ENCODE measurements at regions not wholly inside any gene's neighbourhood (a gene's known extent, or its start where the extent isn't known, plus 50 kb on each side); places are given as distances from the start of the nearest gene placed in this dataset.

DNA sequence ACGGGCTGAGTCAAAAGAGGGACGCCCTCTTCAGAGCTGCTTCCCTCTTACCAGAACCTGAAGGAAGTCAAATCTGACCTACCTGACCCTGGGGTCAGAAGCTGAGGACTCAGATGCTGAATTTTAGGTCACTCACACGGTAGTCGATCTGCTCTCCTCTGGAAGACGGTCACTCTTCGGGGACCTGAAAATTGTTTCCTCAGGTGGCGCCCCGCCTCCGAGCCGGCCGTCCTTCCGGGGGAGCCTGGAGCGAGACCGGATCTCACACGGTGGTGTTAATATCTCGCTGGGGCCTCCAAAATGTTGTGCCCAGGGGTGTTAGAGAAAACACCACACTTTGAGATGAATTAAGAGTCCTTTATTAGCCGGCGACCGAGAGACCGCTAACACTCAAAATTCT, 737.2 kb downstream of the SI start:
- H3K4ac ChIP-seq (ENCODE audit: low read depth, low read length) = peak overlapping the region; percentile 92
- WGBS (ENCODE audit: extremely low coverage, insufficient coverage, low lambda C conversion rate) = no CpG with 5 or more reads among the region's 20 CpGs
- H3K4me2 ChIP-seq (ENCODE audit: low read length) = no peak overlapping the region
- H3K36me3 ChIP-seq (ENCODE audit: control insufficient read depth, insufficient read depth, low read length) = no peaks in the 10 kb centered on the region
- peak overlapping the region; percentile 100 for H3K18ac ChIP-seq (ENCODE audit: low read length)
- H3K79me1 ChIP-seq (ENCODE audit: low read length) = no peaks in the 10 kb centered on the region
- peak overlapping the region; percentile 48 for H2AK5ac ChIP-seq (ENCODE audit: low read length)
- no peaks in the 10 kb centered on the region for H3K27me3 ChIP-seq (ENCODE audit: insufficient read depth, low read length, poor library complexity)
- H3K4me1 ChIP-seq (ENCODE audit: control insufficient read depth, low read depth, low read length) = no peaks in the 10 kb centered on the region
- H3K4me3 ChIP-seq (ENCODE audit: low read length) = no peak overlapping the region
- DNase-seq = peak; percentile 63
- H3K79me2 ChIP-seq (ENCODE audit: control insufficient read depth, insufficient read depth, low read length) = no peaks in the 10 kb centered on the region
- no peak overlapping the region for H4K5ac ChIP-seq (ENCODE audit: low read length)
- H3K27ac ChIP-seq (ENCODE audit: low read depth, low read length) = peak overlapping the region; percentile 84
- H3K56ac ChIP-seq (ENCODE audit: low read length) = peak overlapping the region; percentile 82
- H2BK120ac ChIP-seq (ENCODE audit: low read depth, low read length) = peak overlapping the region; percentile 83
- H2BK5ac ChIP-seq (ENCODE audit: low read length) = peak overlapping the region; percentile 96
- no peak overlapping the region for H3K23ac ChIP-seq (ENCODE audit: low read length)
- H2BK15ac ChIP-seq (replicated peaks; ENCODE audit: low read depth) = no peak overlapping the region
- peak overlapping the region; percentile 99 for H4K8ac ChIP-seq (ENCODE audit: low read depth, low read length)
- peak overlapping the region; percentile 47 for H3K9ac ChIP-seq (ENCODE audit: low read length)

DNA sequence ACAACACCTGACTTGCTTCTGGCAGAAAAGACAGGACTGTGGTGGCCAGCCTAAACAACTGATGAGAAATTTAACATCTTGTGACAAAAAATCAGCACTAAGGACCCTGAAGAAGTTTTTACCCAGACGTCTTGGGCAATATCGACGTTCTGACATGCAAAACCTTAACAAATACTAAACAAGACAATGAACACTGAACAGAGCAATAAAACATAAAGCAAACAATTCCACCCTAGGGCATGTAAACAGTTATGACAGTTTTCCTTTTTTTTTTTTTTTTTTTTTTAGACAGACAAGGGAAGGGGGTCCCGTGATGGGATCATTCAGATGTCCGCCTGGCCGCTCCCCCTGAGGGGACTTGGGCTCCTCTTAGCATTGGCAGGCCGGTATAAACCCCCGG, 738.0 kb downstream of the SI start:
- whole genome bisulfite sequencing (ENCODE audit: extremely low coverage, insufficient coverage, low lambda C conversion rate) = no CpG with 5 or more reads among the region's 8 CpGs
- Histone ChIP-seq H3K36me3 (ENCODE audit: control insufficient read depth, insufficient read depth, low read length) (no peaks in the 10 kb centered on the region), H3K27me3 (ENCODE audit: insufficient read depth, low read length, poor library complexity) (no peaks in the 10 kb centered on the region), H2BK5ac (ENCODE audit: low read length) (peak overlapping the region; percentile 88), H2AK5ac (ENCODE audit: low read length) (peak overlapping the region; percentile 88), H3K4ac (ENCODE audit: low read depth, low read length) (peak overlapping the region; percentile 72), H3K18ac (ENCODE audit: low read length) (peak overlapping the region; percentile 100), H3K79me1 (ENCODE audit: low read length) (no peaks in the 10 kb centered on the region), H3K23ac (ENCODE audit: low read length) (no peak overlapping the region), H4K5ac (ENCODE audit: low read length) (no peak overlapping the region), H3K4me1 (ENCODE audit: control insufficient read depth, low read depth, low read length) (no peaks in the 10 kb centered on the region), H3K9ac (ENCODE audit: low read length) (peak overlapping the region; percentile 20), H3K4me3 (ENCODE audit: low read length) (no peak overlapping the region), H3K79me2 (ENCODE audit: control insufficient read depth, insufficient read depth, low read length) (no peaks in the 10 kb centered on the region), H4K8ac (ENCODE audit: low read depth, low read length) (no peak overlapping the region), H3K27ac (ENCODE audit: low read depth, low read length) (peak overlapping the region; percentile 84), H3K4me2 (ENCODE audit: low read length) (no peak overlapping the region), H2BK15ac (replicated peaks; ENCODE audit: low read depth) (no peak overlapping the region), H3K56ac (ENCODE audit: low read length) (peak overlapping the region; percentile 73), H2BK120ac (ENCODE audit: low read depth, low read length) (peak overlapping the region; percentile 94)
- no peak for DNase-seq

GRCh38 chr3:164332831-164333802, 745.2 kb downstream of the SI start:
- peak overlapping the region; percentile 95 for H4K5ac ChIP-seq (ENCODE audit: low read length)
- H3K18ac ChIP-seq (ENCODE audit: low read length) = peak overlapping the region; percentile 100
- no peaks in the 10 kb centered on the region for H3K36me3 ChIP-seq (ENCODE audit: control insufficient read depth, insufficient read depth, low read length)
- no peak overlapping the region for H3K4me3 ChIP-seq (ENCODE audit: low read length)
- peak overlapping the region; percentile 97 for H4K8ac ChIP-seq (ENCODE audit: low read depth, low read length)
- H3K4me1 ChIP-seq (ENCODE audit: control insufficient read depth, low read depth, low read length) = peaks cover 14% of the 10 kb centered on the region
- H3K9ac ChIP-seq (ENCODE audit: low read length) = peak overlapping the region; percentile 72
- no peaks in the 10 kb centered on the region for H3K79me2 ChIP-seq (ENCODE audit: control insufficient read depth, insufficient read depth, low read length)
- no peaks in the 10 kb centered on the region for H3K79me1 ChIP-seq (ENCODE audit: low read length)
- H2BK120ac ChIP-seq (ENCODE audit: low read depth, low read length) = peak overlapping the region; percentile 99
- H2BK5ac ChIP-seq (ENCODE audit: low read length) = peak overlapping the region; percentile 96
- peak; percentile 96 for DNase-seq
- H3K56ac ChIP-seq (ENCODE audit: low read length) = peak overlapping the region; percentile 94
- no CpG with 5 or more reads among the region's 10 CpGs for WGBS (ENCODE audit: extremely low coverage, insufficient coverage, low lambda C conversion rate)
- no peak overlapping the region for H3K4me2 ChIP-seq (ENCODE audit: low read length)
- H2BK15ac ChIP-seq (replicated peaks; ENCODE audit: low read depth) = peak overlapping the region; percentile 67
- H3K23ac ChIP-seq (ENCODE audit: low read length) = peak overlapping the region; percentile 3
- H3K4ac ChIP-seq (ENCODE audit: low read depth, low read length) = peak overlapping the region; percentile 97
- peak overlapping the region; percentile 99 for H2AK5ac ChIP-seq (ENCODE audit: low read length)
- H3K27me3 ChIP-seq (ENCODE audit: insufficient read depth, low read length, poor library complexity) = no peaks in the 10 kb centered on the region
- H3K27ac ChIP-seq (ENCODE audit: low read depth, low read length) = peak overlapping the region; percentile 100

GRCh38 chr3:164326714-164327113, 751.6 kb downstream of the SI start:
- H3K4ac ChIP-seq (ENCODE audit: low read depth, low read length) = no peak overlapping the region
- no peak overlapping the region for H2BK120ac ChIP-seq (ENCODE audit: low read depth, low read length)
- no peak overlapping the region for H3K23ac ChIP-seq (ENCODE audit: low read length)
- H4K5ac ChIP-seq (ENCODE audit: low read length) = no peak overlapping the region
- no peak overlapping the region for H3K27ac ChIP-seq (ENCODE audit: low read depth, low read length)
- no peaks in the 10 kb centered on the region for H3K27me3 ChIP-seq (ENCODE audit: insufficient read depth, low read length, poor library complexity)
- H3K4me3 ChIP-seq (ENCODE audit: low read length) = no peak overlapping the region
- no peak overlapping the region for H2BK15ac ChIP-seq (replicated peaks; ENCODE audit: low read depth)
- H3K4me2 ChIP-seq (ENCODE audit: low read length) = no peak overlapping the region
- H3K9ac ChIP-seq (ENCODE audit: low read length) = peak overlapping the region; percentile 6
- no peak overlapping the region for H4K8ac ChIP-seq (ENCODE audit: low read depth, low read length)
- DNase-seq = peak; percentile 55
- no peaks in the 10 kb centered on the region for H3K36me3 ChIP-seq (ENCODE audit: control insufficient read depth, insufficient read depth, low read length)
- H2BK5ac ChIP-seq (ENCODE audit: low read length) = no peak overlapping the region
- H3K79me1 ChIP-seq (ENCODE audit: low read length) = no peaks in the 10 kb centered on the region
- H3K79me2 ChIP-seq (ENCODE audit: control insufficient read depth, insufficient read depth, low read length) = no peaks in the 10 kb centered on the region
- H3K56ac ChIP-seq (ENCODE audit: low read length) = peak overlapping the region; percentile 47
- H3K18ac ChIP-seq (ENCODE audit: low read length) = peak overlapping the region; percentile 60
- H2AK5ac ChIP-seq (ENCODE audit: low read length) = no peak overlapping the region
- peaks cover 3% of the 10 kb centered on the region for H3K4me1 ChIP-seq (ENCODE audit: control insufficient read depth, low read depth, low read length)

- Histone ChIP-seq H3K79me1 (ENCODE audit: low read length) (no peaks in the 10 kb centered on the region), H3K27ac (ENCODE audit: low read depth, low read length) (peak overlapping the region; percentile 63), H2AK5ac (ENCODE audit: low read length) (no peak overlapping the region), H3K79me2 (ENCODE audit: control insufficient read depth, insufficient read depth, low read length) (no peaks in the 10 kb centered on the region), H3K27me3 (ENCODE audit: insufficient read depth, low read length, poor library complexity) (no peaks in the 10 kb centered on the region), H2BK5ac (ENCODE audit: low read length) (peak overlapping the region; percentile 13), H3K4me1 (ENCODE audit: control insufficient read depth, low read depth, low read length) (no peaks in the 10 kb centered on the region), H3K4me3 (ENCODE audit: low read length) (no peak overlapping the region), H4K5ac (ENCODE audit: low read length) (no peak overlapping the region), H2BK120ac (ENCODE audit: low read depth, low read length) (peak overlapping the region; percentile 79), H2BK15ac (replicated peaks; ENCODE audit: low read depth) (no peak overlapping the region), H3K56ac (ENCODE audit: low read length) (peak overlapping the region; percentile 10), H3K23ac (ENCODE audit: low read length) (no peak overlapping the region), H3K4ac (ENCODE audit: low read depth, low read length) (peak overlapping the region; percentile 52), H3K9ac (ENCODE audit: low read length) (no peak overlapping the region), H4K8ac (ENCODE audit: low read depth, low read length) (no peak overlapping the region), H3K4me2 (ENCODE audit: low read length) (no peak overlapping the region), H3K18ac (ENCODE audit: low read length) (peak overlapping the region; percentile 97), H3K36me3 (ENCODE audit: control insufficient read depth, insufficient read depth, low read length) (no peaks in the 10 kb centered on the region)
- peak; percentile 27 for DNase-seq
- WGBS (ENCODE audit: extremely low coverage, insufficient coverage, low lambda C conversion rate) = no CpG with 5 or more reads among the region's 7 CpGs
Measured at GRCh38 chr3:164320962-164321361, 757.3 kb downstream of the SI start.

Measured in mesendoderm (in vitro differentiated cells).